Dedifferentiated amniotic fluid mesenchymal stem cell (primary cell): ENCODE measurements at regions not wholly inside any gene's neighbourhood (a gene's known extent, or its start where the extent isn't known, plus 50 kb on each side); places are given as distances from the start of the nearest gene placed in this dataset.
A peak's percentile ranks its signal among the peaks of the same experiment; 100 is the strongest.

ENCODE experiments used
- DNase-seq: peaks from one replicate; pipeline ENCODE4 v3.0.0-alpha.2; 2016; ENCODE audit errors: extremely low spot score

- no peak for DNase-seq
These were observed 185.6 kb upstream of the MCHR2 start for GRCh38 chr6:100179576-100179975.

GRCh38 chr6:100177956-100178355 is 183.9 kb upstream of the MCHR2 start:
- DNase-seq: no peak

- no peak for DNase-seq
These were observed 183.1 kb upstream of the MCHR2 start for GRCh38 chr6:100176951-100177710.

DNA sequence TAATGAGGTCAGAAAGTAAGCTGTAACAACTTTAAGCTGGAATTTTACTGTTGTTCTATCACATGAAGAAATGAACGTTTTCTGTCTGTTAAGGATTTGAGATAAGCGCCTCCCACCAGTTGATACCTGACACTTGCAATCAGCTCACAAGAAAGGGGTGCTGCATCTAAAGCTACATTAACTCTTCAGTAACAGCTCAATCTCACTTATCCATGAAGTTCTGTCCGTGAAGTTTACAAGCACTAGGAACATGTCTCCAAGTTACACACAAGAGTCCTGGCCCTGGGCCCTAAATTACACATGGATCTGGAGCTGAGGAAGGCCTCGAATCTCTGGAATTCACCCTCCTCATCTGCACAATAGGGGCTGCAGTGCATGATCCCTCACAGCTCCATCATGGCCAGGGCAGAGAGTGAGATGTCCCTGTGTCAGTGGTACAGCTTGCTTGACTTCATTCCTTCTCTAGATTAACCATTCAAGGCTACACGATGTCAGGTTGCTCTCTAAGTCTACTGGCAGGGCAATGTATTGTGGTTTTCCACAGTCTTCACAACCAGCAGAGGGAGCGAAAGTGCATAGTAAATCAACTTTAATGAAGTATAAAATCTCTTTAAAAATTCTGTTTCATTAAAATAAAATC is 182.4 kb upstream of the MCHR2 start:
- peak; percentile 66 for DNase-seq

- peak; percentile 78 for DNase-seq
These were observed 181.8 kb upstream of the MCHR2 start for GRCh38 chr6:100175814-100176310.

DNA sequence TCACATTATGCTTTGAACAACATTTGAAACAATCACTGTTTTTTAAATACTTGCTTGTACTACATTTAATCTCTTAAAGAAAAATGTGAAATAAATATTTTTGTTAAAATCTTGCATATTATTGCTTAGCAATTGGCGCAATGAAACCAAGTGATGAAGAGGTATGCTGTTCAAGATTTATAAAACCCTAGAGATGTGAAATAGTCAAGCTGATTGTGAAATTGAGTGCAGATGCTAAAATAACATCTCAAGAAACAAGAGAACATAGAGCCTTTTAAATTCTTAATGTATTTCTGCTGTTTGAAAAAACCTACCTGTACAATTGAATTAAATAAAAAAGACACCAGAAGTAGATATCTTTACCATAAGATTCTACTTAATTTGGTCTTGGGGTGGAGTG is 179.2 kb upstream of the MCHR2 start:
- no peak for DNase-seq

DNA sequence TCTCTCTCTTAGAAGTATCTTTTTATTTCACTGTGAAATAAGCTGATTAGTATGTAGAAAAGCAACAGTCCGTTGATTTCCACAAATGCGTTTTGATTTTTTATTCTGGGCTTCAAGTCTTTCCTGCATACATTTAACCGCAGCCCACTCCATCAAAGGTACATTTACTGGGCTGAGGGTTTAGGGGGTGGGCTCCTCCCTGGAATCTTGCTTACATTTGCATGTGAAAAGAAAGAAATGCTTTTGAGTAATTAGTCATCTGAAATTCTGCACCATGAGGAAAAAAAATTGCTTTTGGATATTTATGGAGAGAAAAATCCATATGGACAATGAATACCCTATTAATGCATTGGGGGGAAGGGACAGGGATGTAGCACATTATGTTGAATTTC is 178.3 kb upstream of the MCHR2 start:
- DNase-seq: no peak

DNA sequence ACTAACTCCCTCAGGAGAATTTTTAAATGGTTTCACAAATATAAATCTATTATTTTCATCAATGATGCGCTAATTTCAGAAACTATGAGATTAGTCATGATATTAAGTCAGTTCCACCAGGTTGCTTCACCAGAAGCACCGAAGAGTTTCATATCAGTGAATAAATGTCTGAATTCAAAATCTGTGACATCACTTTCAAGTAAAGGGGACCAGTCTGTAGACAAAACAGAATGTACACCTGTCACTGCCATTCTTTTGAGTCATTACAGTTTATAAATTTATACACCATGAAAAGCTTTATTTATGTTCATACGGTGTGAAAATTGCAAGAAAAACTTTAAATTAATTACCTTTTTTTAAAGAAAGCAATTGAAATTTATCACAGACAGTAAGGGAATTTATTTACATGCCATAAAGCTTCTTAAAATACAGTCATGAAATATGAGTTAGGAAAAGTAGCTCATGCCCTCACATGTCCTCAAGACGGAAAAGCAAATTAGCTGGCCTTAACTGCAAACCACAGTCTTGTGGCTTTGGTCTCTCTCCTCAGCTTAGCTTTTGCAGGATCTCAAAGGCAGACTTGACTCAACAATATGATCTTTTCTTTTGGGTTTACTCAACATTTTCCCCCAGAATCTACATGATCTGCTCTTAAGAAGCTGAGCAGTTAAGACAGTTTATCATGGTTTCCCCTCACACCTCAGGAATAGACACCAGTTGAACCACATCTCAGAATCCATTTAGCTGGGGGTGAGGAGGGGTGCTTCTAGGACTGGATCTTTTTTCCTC is 177.7 kb upstream of the MCHR2 start:
- DNase-seq: peak; percentile 40

DNA sequence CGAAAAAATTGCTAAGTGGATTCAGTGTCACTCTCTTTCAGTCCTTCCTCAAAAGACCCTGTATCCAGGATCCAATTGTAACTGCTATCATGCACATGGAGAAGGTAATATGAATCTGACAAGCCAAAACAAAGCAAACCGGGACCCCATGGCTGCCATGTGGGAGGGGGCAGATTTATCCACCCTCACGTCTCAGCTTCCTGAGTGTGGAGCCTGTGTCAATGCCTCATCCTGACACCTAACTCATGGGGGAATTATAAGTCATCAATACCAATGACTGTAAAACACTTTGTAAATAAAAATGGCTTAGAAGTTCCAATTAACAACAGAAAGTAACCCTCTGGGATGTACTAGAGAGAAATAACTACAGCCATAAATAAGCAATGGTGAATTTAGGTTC is 174.1 kb upstream of the MCHR2 start:
- DNase-seq: no peak

- DNase-seq: no peak
These were observed 173.6 kb upstream of the MCHR2 start for GRCh38 chr6:100167585-100167984.

DNA sequence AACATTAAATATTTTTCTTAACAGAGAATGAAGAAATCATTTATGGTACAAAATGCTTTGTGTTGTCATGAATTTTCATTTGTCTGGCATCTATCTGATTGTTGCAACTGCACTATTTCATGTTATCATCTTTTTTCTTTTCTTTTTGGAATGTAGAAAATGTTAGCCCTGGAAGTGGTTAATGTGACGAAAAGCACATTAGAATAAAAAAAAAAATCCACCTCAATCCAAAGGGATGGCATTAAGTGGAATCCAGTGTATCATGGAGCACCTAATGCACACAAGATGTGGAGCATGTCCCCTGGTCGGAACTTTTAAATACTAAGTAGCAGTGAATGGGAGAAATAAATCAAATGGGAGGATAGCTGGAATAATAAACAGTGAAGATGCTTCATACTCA is 172.9 kb upstream of the MCHR2 start:
- DNase-seq: no peak

GRCh38 chr6:100165442-100165841 is 171.4 kb upstream of the MCHR2 start:
- no peak for DNase-seq

DNA sequence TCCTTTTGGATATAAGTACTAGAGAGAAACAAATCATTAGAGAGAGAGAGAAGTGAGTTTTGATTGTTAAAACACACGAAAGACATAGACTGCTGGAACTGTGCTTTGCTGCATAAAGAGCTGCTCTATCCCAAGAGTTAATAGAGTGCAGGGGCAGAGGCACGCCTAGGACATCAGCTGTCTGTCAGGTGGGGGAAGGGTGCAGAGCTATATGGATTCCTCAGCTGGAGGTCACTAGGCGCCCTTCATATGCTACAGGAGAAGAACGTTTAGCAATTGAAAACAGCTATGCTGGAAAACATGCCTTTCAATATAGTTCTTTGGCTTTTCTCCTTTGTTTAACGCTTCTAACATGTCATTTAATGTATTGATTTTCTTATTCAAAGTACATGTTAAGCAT is 169.0 kb upstream of the MCHR2 start:
- DNase-seq: no peak

DNA sequence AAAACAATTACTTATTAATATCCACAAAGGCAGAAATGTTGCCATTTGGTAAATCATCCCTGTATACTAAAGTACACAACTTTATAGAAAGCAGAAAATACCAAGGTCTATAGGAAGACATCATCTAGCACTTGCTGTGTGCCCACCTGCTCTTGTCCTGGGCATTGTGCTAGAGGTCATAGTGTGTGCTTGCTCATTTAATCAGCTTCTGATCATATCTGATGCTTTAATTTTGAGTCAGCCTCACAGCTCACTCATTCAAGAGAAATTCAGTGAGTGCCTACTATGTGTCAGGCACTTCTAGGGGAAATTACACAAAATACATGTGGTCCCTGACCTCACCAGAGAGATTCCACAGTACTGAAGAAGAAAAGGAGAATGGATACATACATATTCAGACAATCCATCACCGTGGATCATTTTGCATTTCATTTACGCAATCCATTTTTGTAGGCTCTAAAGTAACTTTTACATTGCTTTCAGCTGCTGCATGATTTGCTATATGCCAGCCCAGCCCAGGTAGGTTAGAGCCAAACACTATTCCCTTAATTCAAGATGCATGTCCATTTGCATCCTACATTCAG is 167.9 kb upstream of the MCHR2 start:
- no peak for DNase-seq

DNA sequence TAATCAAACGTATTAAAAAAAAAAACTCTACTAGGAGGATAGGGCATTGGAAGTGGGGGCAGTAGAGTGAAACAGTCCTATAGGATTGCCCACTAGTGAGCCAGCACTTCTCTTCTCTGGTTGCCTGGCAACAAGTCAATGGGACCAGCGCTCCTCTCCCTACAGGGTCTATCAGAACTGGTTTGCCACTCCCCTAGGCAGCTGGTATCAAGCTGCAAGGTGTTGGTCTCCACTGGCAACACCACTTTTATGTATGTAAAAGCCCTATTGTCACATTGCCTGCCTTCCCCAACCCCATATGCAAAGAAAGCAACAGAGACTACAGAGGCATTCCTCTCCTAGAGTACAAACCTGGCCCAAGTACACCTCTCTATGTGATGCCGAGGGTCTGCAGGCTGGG is 166.9 kb upstream of the MCHR2 start:
- no peak for DNase-seq

DNA sequence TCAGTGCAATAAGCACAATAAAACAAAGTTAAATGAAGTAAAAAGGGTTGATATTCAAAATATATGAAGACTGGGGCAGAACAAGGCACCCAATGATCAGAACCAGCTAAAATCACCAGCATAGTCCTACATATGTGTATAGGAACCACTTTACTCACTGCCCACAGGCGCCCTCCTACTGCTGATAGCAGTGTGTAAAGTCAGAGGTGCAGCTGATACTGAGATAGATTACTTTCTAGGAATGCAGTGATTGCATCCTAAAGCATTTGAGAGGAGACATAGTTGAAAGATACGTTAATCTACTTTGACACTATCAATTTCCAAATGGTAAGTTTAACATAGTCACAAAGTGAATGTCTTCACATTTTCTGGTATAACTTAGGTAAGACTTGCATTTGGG is 161.1 kb upstream of the MCHR2 start:
- no peak for DNase-seq

GRCh38 chr6:100153636-100154275 is 159.7 kb upstream of the MCHR2 start:
- no peak for DNase-seq

DNA sequence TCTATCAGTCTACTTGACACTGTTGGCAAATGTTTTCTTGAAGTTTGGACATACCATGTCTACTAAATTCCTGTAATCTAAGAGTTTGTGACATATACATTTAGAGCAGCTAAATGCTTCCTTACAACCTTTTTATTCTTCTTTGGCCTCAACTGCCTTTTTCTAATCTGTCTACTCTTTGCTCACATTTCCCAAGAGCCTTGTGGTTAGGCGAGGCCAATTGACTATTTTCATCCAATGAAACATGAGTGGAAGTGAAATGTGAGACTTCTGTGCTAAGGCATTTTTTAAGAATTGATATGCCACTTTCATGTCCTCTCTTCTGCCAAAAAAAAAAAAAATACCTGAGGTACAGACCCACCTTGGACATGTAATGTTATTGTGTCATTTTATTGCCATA is 158.2 kb upstream of the MCHR2 start:
- DNase-seq: no peak

- no peak for DNase-seq
These were observed 151.0 kb upstream of the MCHR2 start for GRCh38 chr6:100144991-100145390.

DNA sequence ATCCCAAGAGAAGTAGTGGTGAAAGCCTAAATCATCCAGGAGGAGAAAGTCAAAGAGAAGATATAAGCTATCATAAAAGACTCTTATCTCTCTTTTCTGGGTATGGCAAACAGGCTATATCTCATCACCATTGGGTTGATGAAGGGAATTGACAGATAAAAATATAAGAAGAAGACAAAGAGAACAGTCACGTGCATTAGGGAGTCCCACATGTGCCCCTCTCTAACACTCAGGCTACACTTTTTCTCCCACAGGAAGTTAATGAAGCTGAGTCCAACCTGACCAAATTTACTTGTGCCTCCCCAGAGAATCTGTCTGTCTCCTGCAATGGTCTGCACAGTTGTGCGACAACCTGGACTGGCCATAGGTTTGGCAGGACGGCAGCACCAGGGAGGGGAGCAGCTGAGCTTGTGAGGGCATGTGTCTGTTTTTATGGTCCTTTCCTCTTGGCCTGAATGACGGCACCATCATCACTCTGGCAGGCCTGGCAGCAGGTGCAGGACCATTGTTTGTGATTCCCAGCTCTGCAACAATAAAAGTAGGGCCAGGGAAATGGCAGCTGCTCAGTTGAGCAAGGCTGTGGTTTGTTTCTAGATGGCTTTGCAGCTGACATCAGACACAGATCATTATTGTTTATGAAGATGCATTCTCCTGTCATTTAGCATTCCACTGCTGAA is 144.5 kb upstream of the MCHR2 start:
- no peak for DNase-seq

DNA sequence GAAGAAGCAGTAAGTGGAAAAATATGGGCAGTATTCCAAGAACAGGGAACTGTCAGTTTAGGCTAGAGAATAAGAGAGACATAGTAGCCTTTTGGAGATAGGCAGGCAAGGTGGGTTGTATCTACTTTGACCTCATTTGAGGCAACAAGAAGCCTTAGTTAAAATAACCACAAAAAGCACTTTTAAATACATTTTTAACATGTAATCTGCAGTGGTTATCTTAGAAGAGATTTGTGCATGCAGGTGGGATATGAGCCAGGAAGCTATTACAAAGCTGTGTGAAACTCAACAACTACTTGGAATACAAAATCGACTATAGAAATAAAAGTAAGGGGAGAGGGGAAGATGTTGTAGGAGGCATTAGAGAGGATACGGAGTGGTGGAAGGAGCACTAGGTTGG is 143.7 kb upstream of the MCHR2 start:
- no peak for DNase-seq
